ENCODE measurements at regions not wholly inside any gene's neighbourhood (a gene's known extent, or its start where the extent isn't known, plus 50 kb on each side); places are given as distances from the start of the nearest gene placed in this dataset.
"Not testable (repeated sequence)": the region's sequence is repeated elsewhere in the genome, so short reads cannot be mapped to it uniquely, and the experiment has no call there.

- Mint-ChIP-seq H3K36me3 (ENCODE audit: low read depth) (no peaks in the 10 kb centered on the region), H3K4me1 (ENCODE audit: low read depth) (no peaks in the 10 kb centered on the region), H3K4me3 (ENCODE audit: low read depth) (no peak overlapping the region), H3K27me3 (ENCODE audit: low read depth) (no peaks in the 10 kb centered on the region), H3K27ac (no peak overlapping the region), H3K9me3 (no peaks in the 10 kb centered on the region)
- no peak for DNase-seq (ENCODE audit: low spot score)
- intact Hi-C loops (cut with micrococcal nuclease): no loop called here
Observed at GRCh38 chr11:22567759-22568158, 57.9 kb downstream of the FANCF start.

DNA sequence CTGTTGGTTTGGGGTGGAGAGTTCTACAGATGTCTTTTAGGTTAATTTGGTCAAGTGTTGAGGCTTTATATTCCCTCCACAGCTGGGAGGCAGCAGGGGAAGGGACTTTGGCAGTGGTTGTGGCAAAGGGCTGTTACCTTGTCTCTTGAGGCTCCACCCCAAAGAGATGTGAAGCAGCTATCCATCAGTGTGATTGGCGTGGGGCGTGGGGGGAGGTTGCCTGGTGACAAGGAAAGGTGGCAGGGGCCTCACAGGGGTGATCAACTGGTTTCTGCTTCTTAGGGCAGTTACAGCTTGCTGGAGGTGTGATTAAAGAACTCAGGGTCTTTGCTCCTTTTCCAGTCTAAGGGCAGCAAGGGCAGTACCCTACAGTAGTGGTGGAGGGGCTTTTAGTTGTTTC is 59.3 kb downstream of the FANCF start:
- Mint-ChIP-seq H3K4me3 (ENCODE audit: low read depth) (no peak overlapping the region), H3K27ac (no peak overlapping the region), H3K36me3 (ENCODE audit: low read depth) (no peaks in the 10 kb centered on the region), H3K27me3 (ENCODE audit: low read depth) (no peaks in the 10 kb centered on the region), H3K9me3 (no peaks in the 10 kb centered on the region), H3K4me1 (ENCODE audit: low read depth) (no peaks in the 10 kb centered on the region)
- DNase-seq (ENCODE audit: low spot score): no peak
- intact Hi-C loops (cut with micrococcal nuclease): no loop called here

DNA sequence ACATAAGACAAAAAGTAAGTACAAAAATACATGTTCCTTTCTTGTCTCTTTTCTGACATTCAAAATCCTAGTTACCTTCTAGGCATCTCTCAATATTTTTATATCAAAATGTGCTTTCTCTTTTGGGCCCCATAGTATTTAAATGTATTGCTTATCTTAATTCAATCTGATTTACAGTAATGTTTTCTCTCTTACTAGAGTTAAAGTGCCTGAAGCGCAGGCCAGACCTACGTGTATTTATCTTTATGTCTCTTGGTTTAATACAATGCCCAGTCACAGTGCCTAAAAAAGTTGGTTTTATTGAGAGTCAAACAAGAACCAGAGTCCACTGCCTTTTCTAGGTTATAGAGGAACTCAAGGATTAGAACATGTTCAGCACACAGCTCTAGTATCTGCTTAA is 64.3 kb downstream of the FANCF start:
- H3K4me3 Mint-ChIP-seq (ENCODE audit: low read depth): no peak overlapping the region
- intact Hi-C loops (cut with micrococcal nuclease): no loop called here
- H3K9me3 Mint-ChIP-seq: no peaks in the 10 kb centered on the region
- no peak for DNase-seq (ENCODE audit: low spot score)
- H3K36me3 Mint-ChIP-seq (ENCODE audit: low read depth): no peaks in the 10 kb centered on the region
- no peak overlapping the region for H3K27ac Mint-ChIP-seq
- H3K4me1 Mint-ChIP-seq (ENCODE audit: low read depth): no peaks in the 10 kb centered on the region
- H3K27me3 Mint-ChIP-seq (ENCODE audit: low read depth): no peaks in the 10 kb centered on the region

- no peak overlapping the region for H3K27ac Mint-ChIP-seq
Observed at GRCh38 chr11:22559416-22559815, 66.2 kb downstream of the FANCF start.

DNA sequence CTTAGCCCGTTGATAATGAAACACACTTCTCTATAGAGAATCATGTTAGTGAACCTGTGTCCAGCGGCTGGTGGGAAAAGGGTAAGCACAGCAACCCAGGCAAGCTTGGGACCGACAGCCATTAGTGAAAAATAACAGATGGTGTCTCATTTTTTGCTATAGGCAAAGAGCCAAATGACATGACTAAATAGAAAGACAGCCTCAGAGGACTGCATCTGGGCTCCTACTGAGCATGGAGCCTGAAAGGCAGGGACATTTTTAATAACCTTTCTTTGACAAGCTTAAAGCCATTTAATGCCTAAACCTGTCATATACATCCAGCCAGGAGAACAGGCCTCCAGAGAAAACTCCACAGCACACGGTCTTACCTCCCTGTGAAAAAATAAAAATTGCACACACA is 67.0 kb downstream of the FANCF start:
- Mint-ChIP-seq H3K9me3 (no peaks in the 10 kb centered on the region), H3K27ac (no peak overlapping the region), H3K4me1 (ENCODE audit: low read depth) (no peaks in the 10 kb centered on the region), H3K27me3 (ENCODE audit: low read depth) (no peaks in the 10 kb centered on the region), H3K36me3 (ENCODE audit: low read depth) (no peaks in the 10 kb centered on the region), H3K4me3 (ENCODE audit: low read depth) (no peak overlapping the region)
- no peak for DNase-seq (ENCODE audit: low spot score)
- intact Hi-C loops (cut with micrococcal nuclease): no loop called here

More at GRCh38 chr11:22559416-22559815, 66.2 kb downstream of the FANCF start:
- H3K4me3 Mint-ChIP-seq (ENCODE audit: low read depth): no peak overlapping the region
- intact Hi-C loops (cut with micrococcal nuclease): no loop called here
- H3K36me3 Mint-ChIP-seq (ENCODE audit: low read depth): no peaks in the 10 kb centered on the region
- H3K9me3 Mint-ChIP-seq: no peaks in the 10 kb centered on the region
- no peaks in the 10 kb centered on the region for H3K4me1 Mint-ChIP-seq (ENCODE audit: low read depth)
- no peaks in the 10 kb centered on the region for H3K27me3 Mint-ChIP-seq (ENCODE audit: low read depth)
- DNase-seq (ENCODE audit: low spot score): no peak

DNA sequence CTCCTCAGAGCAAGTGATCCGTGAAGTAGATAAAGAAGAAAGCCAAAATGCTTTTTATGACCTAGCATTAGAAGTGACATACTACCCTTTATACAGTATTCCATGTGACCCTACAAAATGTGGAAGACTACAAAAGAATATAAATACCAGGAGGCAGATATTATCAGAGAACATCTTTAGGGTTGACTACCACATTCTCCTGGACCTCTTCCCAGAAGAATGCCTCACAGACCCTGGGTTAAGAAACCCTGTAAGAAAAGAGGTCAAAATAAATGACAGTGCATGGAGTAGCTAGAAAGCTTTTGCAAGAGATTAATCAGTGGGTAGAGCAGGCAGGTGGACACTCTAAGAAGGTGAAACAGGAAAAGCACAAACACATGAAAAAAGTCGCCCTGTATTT is 69.2 kb downstream of the FANCF start:
- no peaks in the 10 kb centered on the region for H3K27me3 Mint-ChIP-seq (ENCODE audit: low read depth)
- no peak overlapping the region for H3K4me3 Mint-ChIP-seq (ENCODE audit: low read depth)
- DNase-seq (ENCODE audit: low spot score): no peak
- no peaks in the 10 kb centered on the region for H3K36me3 Mint-ChIP-seq (ENCODE audit: low read depth)
- no peaks in the 10 kb centered on the region for H3K9me3 Mint-ChIP-seq
- intact Hi-C loops (cut with micrococcal nuclease): no loop called here
- H3K4me1 Mint-ChIP-seq (ENCODE audit: low read depth): no peaks in the 10 kb centered on the region
- H3K27ac Mint-ChIP-seq: no peak overlapping the region

DNA sequence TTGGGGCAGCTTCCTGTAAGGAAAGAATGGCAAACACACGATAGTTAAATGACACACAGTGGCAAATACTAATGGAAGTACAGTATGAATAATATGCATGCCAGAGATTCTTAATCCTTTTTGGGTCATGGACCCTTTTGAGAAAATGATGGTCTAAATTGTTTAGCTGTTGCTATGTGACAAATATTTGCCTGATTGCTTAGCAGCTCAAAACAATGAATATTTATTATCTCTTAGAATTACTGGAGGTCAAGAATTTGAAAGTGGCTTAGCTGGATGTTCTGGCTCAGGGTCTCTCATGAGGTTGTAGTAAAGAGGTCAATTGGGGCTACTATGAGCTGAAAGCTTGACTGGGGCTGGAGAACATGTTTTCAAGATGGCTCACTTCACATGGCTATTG is 69.7 kb downstream of the FANCF start:
- intact Hi-C loops (cut with micrococcal nuclease): no loop called here
- Mint-ChIP-seq H3K4me3 (ENCODE audit: low read depth) (no peak overlapping the region), H3K36me3 (ENCODE audit: low read depth) (no peaks in the 10 kb centered on the region), H3K27ac (no peak overlapping the region), H3K9me3 (no peaks in the 10 kb centered on the region), H3K27me3 (ENCODE audit: low read depth) (no peaks in the 10 kb centered on the region), H3K4me1 (ENCODE audit: low read depth) (no peaks in the 10 kb centered on the region)
- DNase-seq (ENCODE audit: low spot score): no peak

GRCh38 chr11:22554221-22554620 is 71.4 kb downstream of the FANCF start:
- DNase-seq (ENCODE audit: low spot score): no peak
- H3K9me3 Mint-ChIP-seq: no peaks in the 10 kb centered on the region
- no peaks in the 10 kb centered on the region for H3K36me3 Mint-ChIP-seq (ENCODE audit: low read depth)
- H3K27me3 Mint-ChIP-seq (ENCODE audit: low read depth): no peaks in the 10 kb centered on the region
- H3K4me3 Mint-ChIP-seq (ENCODE audit: low read depth): no peak overlapping the region
- intact Hi-C loops (cut with micrococcal nuclease): no loop called here
- no peak overlapping the region for H3K27ac Mint-ChIP-seq
- no peaks in the 10 kb centered on the region for H3K4me1 Mint-ChIP-seq (ENCODE audit: low read depth)

- H3K27me3 Mint-ChIP-seq (ENCODE audit: low read depth): no peaks in the 10 kb centered on the region
- no peak overlapping the region for H3K4me3 Mint-ChIP-seq (ENCODE audit: low read depth)
- no peaks in the 10 kb centered on the region for H3K4me1 Mint-ChIP-seq (ENCODE audit: low read depth)
- no peak overlapping the region for H3K27ac Mint-ChIP-seq
- DNase-seq (ENCODE audit: low spot score): no peak
- H3K9me3 Mint-ChIP-seq: no peaks in the 10 kb centered on the region
- intact Hi-C loops (cut with micrococcal nuclease): no loop called here
- no peaks in the 10 kb centered on the region for H3K36me3 Mint-ChIP-seq (ENCODE audit: low read depth)
Observed at GRCh38 chr11:22552885-22553284, 72.7 kb downstream of the FANCF start.

DNA sequence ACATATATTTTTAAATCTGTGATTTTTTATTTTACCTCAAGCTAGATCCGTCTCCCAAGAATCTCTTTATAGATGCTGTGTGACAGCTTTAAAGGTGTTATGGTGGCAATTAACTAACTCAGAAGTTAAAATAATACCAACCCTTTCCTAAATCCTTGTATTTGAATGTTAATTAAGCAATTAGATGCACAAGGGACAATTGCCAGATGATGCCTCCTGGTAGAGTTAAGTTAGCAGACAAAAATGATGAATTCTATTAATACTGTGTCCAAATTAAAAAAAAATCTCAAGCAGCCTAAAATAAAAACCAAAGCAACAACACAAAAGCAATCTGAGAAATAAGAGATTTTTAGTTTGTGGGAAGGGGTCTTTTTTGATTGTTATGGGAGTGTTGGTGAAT is 78.9 kb downstream of the FANCF start:
- intact Hi-C loops (cut with micrococcal nuclease): no loop called here
- H3K4me3 Mint-ChIP-seq (ENCODE audit: low read depth): no peak overlapping the region
- H3K9me3 Mint-ChIP-seq: no peaks in the 10 kb centered on the region
- H3K27me3 Mint-ChIP-seq (ENCODE audit: low read depth): no peaks in the 10 kb centered on the region
- no peak overlapping the region for H3K27ac Mint-ChIP-seq
- no peaks in the 10 kb centered on the region for H3K36me3 Mint-ChIP-seq (ENCODE audit: low read depth)
- no peaks in the 10 kb centered on the region for H3K4me1 Mint-ChIP-seq (ENCODE audit: low read depth)
- no peak for DNase-seq (ENCODE audit: low spot score)

DNA sequence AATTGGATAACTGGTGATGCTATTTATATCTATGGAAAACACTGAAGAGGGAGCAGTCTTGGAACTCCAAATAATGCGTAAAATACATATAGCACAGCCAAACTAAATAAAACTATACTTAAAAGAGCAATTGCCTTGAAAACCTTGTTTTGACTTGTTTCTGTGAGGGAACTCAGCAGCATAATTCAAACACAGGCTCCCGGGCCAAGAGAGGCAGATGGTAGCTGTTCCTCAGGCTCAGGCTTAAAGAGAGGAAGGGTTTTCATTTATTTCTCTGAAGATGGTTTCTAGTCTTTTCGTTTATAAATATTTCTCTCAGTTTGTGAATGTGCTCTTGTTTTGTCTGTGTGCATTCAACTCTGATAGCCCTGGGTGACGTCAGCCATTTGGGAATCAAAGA is 82.4 kb downstream of the FANCF start:
- Mint-ChIP-seq H3K36me3 (ENCODE audit: low read depth) (no peaks in the 10 kb centered on the region), H3K27ac (no peak overlapping the region), H3K4me1 (ENCODE audit: low read depth) (no peaks in the 10 kb centered on the region), H3K4me3 (ENCODE audit: low read depth) (no peak overlapping the region), H3K27me3 (ENCODE audit: low read depth) (no peaks in the 10 kb centered on the region), H3K9me3 (no peaks in the 10 kb centered on the region)
- no peak for DNase-seq (ENCODE audit: low spot score)
- intact Hi-C loops (cut with micrococcal nuclease): no loop called here

DNA sequence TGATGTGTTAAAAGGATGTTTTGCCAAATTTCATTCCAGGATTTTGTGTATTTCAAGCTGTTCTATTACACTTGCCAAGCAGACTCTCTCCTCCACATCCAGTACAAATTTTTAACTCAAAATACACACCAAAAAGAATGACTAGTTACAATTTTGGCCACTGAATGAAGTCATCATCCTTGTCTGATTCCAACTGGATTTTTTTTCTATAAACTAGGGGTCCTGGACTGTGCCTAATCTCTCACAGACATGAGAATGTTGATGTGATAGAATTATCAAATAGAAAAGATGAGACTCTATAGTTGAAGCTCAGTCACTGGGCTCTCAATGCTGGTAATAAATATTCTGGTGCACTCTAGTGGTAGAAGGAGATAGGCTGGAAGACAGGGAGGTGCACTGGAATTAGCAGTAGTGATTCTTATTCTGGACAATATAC is 85.8 kb downstream of the FANCF start:
- intact Hi-C loops (cut with micrococcal nuclease): no loop called here
- Mint-ChIP-seq H3K4me1 (ENCODE audit: low read depth) (no peaks in the 10 kb centered on the region), H3K27me3 (ENCODE audit: low read depth) (no peaks in the 10 kb centered on the region), H3K27ac (no peak overlapping the region), H3K36me3 (ENCODE audit: low read depth) (no peaks in the 10 kb centered on the region), H3K4me3 (ENCODE audit: low read depth) (no peak overlapping the region), H3K9me3 (no peaks in the 10 kb centered on the region)
- DNase-seq (ENCODE audit: low spot score): no peak

- Mint-ChIP-seq H3K27ac (no peak overlapping the region), H3K4me1 (ENCODE audit: low read depth) (no peaks in the 10 kb centered on the region), H3K27me3 (ENCODE audit: low read depth) (no peaks in the 10 kb centered on the region), H3K4me3 (ENCODE audit: low read depth) (no peak overlapping the region), H3K36me3 (ENCODE audit: low read depth) (no peaks in the 10 kb centered on the region), H3K9me3 (no peaks in the 10 kb centered on the region)
- DNase-seq (ENCODE audit: low spot score): no peak
- intact Hi-C loops (cut with micrococcal nuclease): no loop called here
Observed at GRCh38 chr11:22536071-22536470, 89.6 kb downstream of the FANCF start.

DNA sequence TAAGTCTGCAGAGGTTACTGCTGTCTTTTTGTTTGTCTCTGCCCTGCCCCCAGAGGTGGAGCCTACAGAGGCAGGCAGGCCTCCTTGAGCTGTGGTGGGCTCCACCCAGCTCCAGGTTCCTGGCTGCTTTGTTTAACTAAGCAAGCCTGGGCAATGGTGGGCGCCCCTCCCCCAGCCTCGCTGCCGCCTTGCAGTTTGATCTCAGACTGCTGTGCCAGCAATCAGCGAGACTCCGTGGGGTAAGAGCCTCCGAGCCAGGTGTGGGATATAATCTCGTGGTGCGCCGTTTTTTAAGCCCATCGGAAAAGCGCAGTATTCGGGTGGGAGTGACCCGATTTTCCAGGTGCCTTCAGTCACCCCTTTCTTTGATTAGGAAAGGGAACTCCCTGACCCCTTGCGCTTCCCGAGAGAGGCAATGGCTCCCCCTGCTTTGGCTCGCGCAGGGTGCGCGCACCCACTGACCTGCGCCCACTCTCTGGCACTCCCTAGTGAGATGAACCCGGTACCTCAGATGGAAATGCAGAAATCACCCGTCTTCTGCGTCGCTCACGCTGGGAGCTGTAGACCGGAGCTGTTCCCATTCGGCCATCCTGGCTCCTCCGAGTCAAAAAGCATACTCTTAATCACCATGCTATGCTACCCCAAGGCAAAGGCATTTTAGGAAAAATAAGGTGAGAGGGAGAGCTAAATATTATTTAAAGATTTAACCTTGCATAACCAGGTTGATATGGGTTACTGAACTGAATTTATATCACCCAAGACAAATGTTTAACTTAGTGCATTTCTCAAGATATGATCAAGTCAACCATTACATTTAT is 96.8 kb downstream of the FANCF start:
- H3K36me3 Mint-ChIP-seq (ENCODE audit: low read depth); DNase-seq (ENCODE audit: low spot score); intact Hi-C loops (cut with micrococcal nuclease); H3K27ac Mint-ChIP-seq; H3K4me1 Mint-ChIP-seq (ENCODE audit: low read depth); H3K4me3 Mint-ChIP-seq (ENCODE audit: low read depth); H3K27me3 Mint-ChIP-seq (ENCODE audit: low read depth); H3K9me3 Mint-ChIP-seq: not testable (repeated sequence)
